Body of pancreas (tissue), 4 donors: ENCODE measurements at regions not wholly inside any gene's neighbourhood (a gene's known extent, or its start where the extent isn't known, plus 50 kb on each side); places are given as distances from the start of the nearest gene placed in this dataset.

Source experiments
- ATAC-seq: fragments of 150-250 bp; one replicate; pipeline ENCODE4 v1.9.1; 2016
- DNase-seq, 4 donors: peaks; one replicate each; pipeline ENCODE4 v3.0.0-alpha.2; 2019
- H3K27ac ChIP-seq, 4 donors: fragments of 200-600 bp; sonication (generic); 1 replicate in 3 of 4; 2 replicates in 1 of 4; pipeline versions ENCODE4 v1.5.1 to v1.6.1; 2016 to 2019; ENCODE audit warnings: mild to moderate bottlenecking in 1 of 4, mixed read lengths in 1 of 4, moderate library complexity in 1 of 4
- H3K27me3 ChIP-seq, 2 donors: fragments of 200-600 bp; sonication (generic); one replicate each; pipeline ENCODE4 v1.6.0; 2016; ENCODE audit warnings: mild to moderate bottlenecking in 1 of 2
- H3K36me3 ChIP-seq, 2 donors: fragments of 200-600 bp; sonication (generic); replicated peaks in 1 of 2; 2 replicates each; pipeline ENCODE4 v1.5.1; 2016; ENCODE audit warnings: low read depth in 2 of 2; ENCODE audit not compliant: insufficient read depth in 1 of 2
- H3K4me1 ChIP-seq: fragments of 200-600 bp; sonication (generic); one replicate; pipeline ENCODE4 v1.6.0; 2016
- H3K4me3 ChIP-seq, 2 donors: fragments of 200-600 bp; sonication (generic); 1 replicate in 1 of 2; 2 replicates in 1 of 2; pipeline ENCODE4 v1.5.1; 2016 to 2019
- H3K9me3 ChIP-seq, 3 donors: fragments of 200-600 bp; sonication (generic); 1 replicate in 2 of 3; 2 replicates in 1 of 3; pipeline ENCODE4 v1.5.1; 2016
- POLR2A ChIP-seq, 3 donors: fragments of 450-650 bp; IDR thresholded peaks; one replicate each; pipeline ENCODE4 v1.6.1; 2016; ENCODE audit warnings: antibody characterized with exemption in 3 of 3, mild to moderate bottlenecking in 2 of 3
- WGBS, 2 donors: methylation state at CpG; one replicate each; pipeline ENCODE4 v1.1.5; 2017; 5-methylcytosine and 5-hydroxymethylcytosine counted together
- intact Hi-C: fragments of 100-400 bp; cut with DNase I; formaldehyde crosslinking; loops from one replicate; pipeline ENCODE4 v1.15.1; 2023
- TF ChIP-seq, protein P1 (sequence below), 7 experiments: fragments of 450-650 bp in 4 of 7; fragments of 200-600 bp in 3 of 7; sonication (generic) in 3 of 7; IDR thresholded peaks; one replicate each; pipeline ENCODE4 v1.5.1; 2016 to 2019; ENCODE audit warnings: antibody characterized with exemption in 7 of 7

DNA sequence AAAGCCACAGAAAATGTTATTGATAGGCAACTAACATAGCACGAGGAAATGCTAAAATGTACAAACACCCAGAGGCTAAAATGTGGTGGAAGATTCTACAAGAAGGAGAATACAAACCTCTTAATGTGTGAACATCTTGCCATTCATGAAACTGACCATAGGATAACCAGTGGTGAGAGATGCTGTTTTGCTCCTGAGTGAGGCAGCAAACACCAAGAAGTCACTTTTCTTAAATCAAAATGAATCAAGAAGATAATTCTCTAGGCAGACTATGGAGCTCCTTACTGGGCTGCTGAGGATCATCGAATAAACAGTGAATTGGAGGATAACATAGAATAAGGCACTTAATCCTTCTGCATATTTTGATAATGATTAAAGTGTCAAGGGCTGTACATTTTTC lies 375.4 kb upstream of the SLITRK6 start:
- WGBS, 2 donors = 48 to 55% methylated on average over 2 of the region's 2 CpGs
- TF ChIP-seq, protein P1, sequence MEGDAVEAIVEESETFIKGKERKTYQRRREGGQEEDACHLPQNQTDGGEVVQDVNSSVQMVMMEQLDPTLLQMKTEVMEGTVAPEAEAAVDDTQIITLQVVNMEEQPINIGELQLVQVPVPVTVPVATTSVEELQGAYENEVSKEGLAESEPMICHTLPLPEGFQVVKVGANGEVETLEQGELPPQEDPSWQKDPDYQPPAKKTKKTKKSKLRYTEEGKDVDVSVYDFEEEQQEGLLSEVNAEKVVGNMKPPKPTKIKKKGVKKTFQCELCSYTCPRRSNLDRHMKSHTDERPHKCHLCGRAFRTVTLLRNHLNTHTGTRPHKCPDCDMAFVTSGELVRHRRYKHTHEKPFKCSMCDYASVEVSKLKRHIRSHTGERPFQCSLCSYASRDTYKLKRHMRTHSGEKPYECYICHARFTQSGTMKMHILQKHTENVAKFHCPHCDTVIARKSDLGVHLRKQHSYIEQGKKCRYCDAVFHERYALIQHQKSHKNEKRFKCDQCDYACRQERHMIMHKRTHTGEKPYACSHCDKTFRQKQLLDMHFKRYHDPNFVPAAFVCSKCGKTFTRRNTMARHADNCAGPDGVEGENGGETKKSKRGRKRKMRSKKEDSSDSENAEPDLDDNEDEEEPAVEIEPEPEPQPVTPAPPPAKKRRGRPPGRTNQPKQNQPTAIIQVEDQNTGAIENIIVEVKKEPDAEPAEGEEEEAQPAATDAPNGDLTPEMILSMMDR (IDR thresholded peaks at IDR 0.05) = no peak
- no peak for TF ChIP-seq POLR2A (IDR thresholded peaks at IDR 0.05)
- no peaks in the 10 kb centered on the region for H3K27me3 ChIP-seq

DNA sequence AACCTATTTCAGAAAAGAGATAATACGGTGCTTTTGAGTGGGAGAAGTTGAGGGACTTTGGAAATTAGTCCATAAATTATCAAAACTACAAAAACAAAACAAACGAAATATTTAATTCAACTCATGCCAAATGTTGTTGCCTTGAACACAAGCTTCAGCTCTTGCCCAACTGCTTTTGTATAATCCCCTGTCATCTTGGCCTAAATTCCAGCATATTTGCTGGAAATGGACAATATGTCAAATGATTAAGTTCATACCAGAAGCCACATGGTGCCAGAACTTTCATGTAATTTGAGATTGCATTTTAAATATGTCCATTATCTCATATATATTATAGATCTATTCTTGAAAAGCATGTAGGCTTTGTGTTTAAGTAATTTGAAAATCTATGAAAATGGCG lies 373.7 kb upstream of the SLITRK6 start:
- WGBS, 2 donors = 41 to 43% methylated on average over 3 of the region's 3 CpGs
- Histone ChIP-seq H3K36me3 (no peaks in the 10 kb centered on the region), H3K27me3 (no peaks in the 10 kb centered on the region), H3K4me3 (no peak overlapping the region), H3K9me3 (no peaks in the 10 kb centered on the region), H3K4me1 (no peaks in the 10 kb centered on the region), H3K27ac (no peak overlapping the region)
- intact Hi-C loops = no loop called here
- DNase-seq (no peak), ATAC-seq (no peak)
- TF ChIP-seq POLR2A (IDR thresholded peaks at IDR 0.05) = no peak
- TF ChIP-seq, protein P1 (IDR thresholded peaks at IDR 0.05) = no peak

More for the DNA sequence above, 375.4 kb upstream of the SLITRK6 start:
- H3K4me3 ChIP-seq = no peak overlapping the region
- DNase-seq (no peak), ATAC-seq (no peak)
- intact Hi-C loops = no loop called here
- H3K27ac ChIP-seq = no peak overlapping the region
- H3K9me3 ChIP-seq = no peaks in the 10 kb centered on the region
- no peaks in the 10 kb centered on the region for H3K4me1 ChIP-seq
- no peaks in the 10 kb centered on the region for H3K36me3 ChIP-seq

DNA sequence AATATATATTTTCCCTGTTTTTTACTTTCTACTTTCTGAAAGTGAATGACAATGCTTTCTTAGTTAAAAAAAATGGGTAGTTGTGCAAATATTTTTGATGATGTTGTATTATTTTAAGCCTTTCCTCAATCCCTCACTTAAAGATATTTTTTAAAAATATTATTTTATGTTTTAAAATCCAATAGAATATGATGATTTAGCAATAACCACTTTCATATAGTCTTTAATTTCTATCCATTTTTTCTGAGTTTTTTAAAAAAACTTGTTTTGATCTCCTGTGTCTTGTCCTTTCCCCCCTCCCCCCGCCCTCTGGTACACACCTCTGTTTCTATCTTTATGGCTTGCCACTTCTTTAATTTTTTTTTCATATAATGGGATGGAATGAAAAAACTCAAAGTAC lies 362.0 kb upstream of the SLITRK6 start:
- intact Hi-C loops = no loop called here
- no peak for ATAC-seq
- H3K4me3 ChIP-seq = no peak overlapping the region
- DNase-seq = no peak
- H3K27ac ChIP-seq = no peak overlapping the region
- H3K9me3 ChIP-seq = no peaks in the 10 kb centered on the region
- 20 to 24% methylated on average over 1 of the region's 1 CpG for WGBS, 2 donors
- TF ChIP-seq POLR2A (IDR thresholded peaks at IDR 0.05) = no peak
- TF ChIP-seq, protein P1 (IDR thresholded peaks at IDR 0.05) = no peak
- H3K27me3 ChIP-seq = no peaks in the 10 kb centered on the region
- H3K36me3 ChIP-seq = no peaks in the 10 kb centered on the region
- no peaks in the 10 kb centered on the region for H3K4me1 ChIP-seq

DNA sequence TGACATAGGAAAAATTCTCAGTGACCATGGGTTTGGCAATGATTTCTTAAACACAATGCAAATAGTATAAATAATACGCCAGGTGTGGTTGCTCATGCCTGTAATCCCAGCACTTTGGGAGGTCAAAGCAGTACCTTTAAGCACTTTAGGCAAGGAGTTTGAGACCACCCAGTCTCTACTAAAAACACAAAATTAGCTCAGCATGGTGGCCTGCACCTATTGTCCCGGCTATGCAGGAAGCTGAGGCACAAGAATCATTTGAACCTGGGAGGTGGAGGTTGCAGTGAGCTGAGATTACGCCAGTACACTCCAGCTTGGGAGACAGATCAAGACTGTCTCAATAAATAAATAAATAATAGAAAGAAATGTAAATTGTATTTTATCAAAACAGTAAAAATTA lies 356.5 kb upstream of the SLITRK6 start:
- H3K27ac ChIP-seq = no peak overlapping the region
- no peak overlapping the region for H3K4me3 ChIP-seq
- no peaks in the 10 kb centered on the region for H3K36me3 ChIP-seq
- H3K4me1 ChIP-seq = no peaks in the 10 kb centered on the region
- no peaks in the 10 kb centered on the region for H3K9me3 ChIP-seq
- DNase-seq (no peak), ATAC-seq (no peak)
- H3K27me3 ChIP-seq = no peaks in the 10 kb centered on the region
- intact Hi-C loops = no loop called here
- TF ChIP-seq, protein P1 (IDR thresholded peaks at IDR 0.05) = no peak
- TF ChIP-seq POLR2A (IDR thresholded peaks at IDR 0.05) = no peak
- WGBS, 2 donors = 61 to 69% methylated on average over 3 of the region's 3 CpGs

DNA sequence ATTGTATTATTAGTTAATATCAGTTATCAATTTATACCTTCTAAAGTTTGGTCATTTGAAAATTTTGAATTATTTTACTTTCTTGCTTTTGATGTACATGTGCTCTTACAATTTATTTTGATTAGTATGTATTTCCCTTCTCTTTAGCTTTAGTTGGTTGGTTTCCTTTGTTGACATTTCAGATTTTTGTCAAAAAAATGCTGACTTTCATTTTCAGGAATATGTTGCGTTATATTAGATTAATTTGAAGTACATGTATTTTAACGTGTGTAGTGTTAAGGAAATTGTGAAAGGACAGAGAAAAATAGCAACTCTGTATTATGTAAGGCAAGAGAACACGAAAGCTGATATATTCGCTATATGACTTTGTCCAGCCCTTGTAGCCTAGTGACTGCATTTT lies 342.9 kb upstream of the SLITRK6 start:
- 59 to 76% methylated on average over 4 of the region's 4 CpGs for WGBS, 2 donors
- no peaks in the 10 kb centered on the region for H3K4me1 ChIP-seq
- H3K36me3 ChIP-seq = no peaks in the 10 kb centered on the region
- no peaks in the 10 kb centered on the region for H3K27me3 ChIP-seq
- TF ChIP-seq, protein P1 (IDR thresholded peaks at IDR 0.05) = no peak
- no peak for TF ChIP-seq POLR2A (IDR thresholded peaks at IDR 0.05)
- no peak overlapping the region for H3K4me3 ChIP-seq
- no peak for ATAC-seq
- H3K27ac ChIP-seq = no peak overlapping the region
- intact Hi-C loops = no loop called here
- no peaks in the 10 kb centered on the region for H3K9me3 ChIP-seq
- DNase-seq = no peak
